ENCODE measurements at regions not wholly inside any gene's neighbourhood (a gene's known extent, or its start where the extent isn't known, plus 50 kb on each side); places are given as distances from the start of the nearest gene placed in this dataset.
"Not testable (repeated sequence)": the region's sequence is repeated elsewhere in the genome, so short reads cannot be mapped to it uniquely, and the experiment has no call there.

DNA sequence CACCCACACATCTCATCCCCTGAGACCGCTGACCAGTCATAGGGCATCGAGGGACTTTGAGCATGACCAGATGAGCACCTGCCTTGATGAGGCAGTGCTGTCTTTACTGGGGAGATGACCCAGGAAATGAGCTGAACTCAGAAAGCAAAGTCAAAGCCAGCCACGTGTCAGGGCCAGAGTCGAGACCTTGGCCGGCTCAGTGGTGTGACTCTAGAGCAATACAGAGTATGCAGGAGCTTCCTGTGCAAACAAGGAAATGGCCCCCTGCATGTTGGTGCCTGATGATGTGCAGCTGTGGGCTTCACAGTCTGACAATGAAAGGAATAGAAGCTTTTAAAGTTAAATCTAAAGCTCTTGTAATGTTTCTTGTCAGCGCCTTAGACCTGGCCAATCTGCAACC, 332.9 kb downstream of the PCNX1 start:
- ATAC-seq (no peak), DNase-seq (no peak)

DNA sequence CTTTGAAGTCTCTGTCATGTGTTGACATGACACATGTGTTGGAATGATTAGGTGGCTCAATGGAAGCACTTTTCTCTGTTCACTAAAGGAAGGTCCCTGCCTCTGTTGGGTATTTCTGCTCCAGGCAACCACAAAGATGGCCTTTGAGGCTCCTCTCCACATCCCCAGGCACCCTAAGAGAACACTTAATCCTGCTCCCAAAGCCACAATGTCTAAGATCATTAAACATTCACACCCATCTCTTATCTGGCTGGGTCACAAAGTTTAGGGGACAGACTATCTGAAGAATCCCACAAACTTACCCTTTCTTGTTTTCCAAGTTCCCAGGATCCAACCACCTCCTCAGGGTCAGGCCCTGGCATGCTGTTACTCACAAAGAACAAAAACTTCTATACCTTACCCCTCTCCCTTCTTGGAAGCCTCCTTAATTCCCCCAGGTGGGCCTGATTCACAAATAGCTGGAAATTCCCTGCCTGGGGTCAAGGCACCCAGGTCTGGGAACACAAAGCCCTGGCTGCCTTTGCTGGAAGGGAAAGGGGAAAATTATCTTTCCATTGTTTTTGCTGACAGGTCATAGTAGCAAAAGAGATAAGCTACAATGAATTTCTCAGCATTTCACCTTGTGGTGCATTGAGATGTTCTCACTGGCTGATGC, 333.7 kb downstream of the PCNX1 start:
- ATAC-seq (no peak), DNase-seq (no peak)

DNA sequence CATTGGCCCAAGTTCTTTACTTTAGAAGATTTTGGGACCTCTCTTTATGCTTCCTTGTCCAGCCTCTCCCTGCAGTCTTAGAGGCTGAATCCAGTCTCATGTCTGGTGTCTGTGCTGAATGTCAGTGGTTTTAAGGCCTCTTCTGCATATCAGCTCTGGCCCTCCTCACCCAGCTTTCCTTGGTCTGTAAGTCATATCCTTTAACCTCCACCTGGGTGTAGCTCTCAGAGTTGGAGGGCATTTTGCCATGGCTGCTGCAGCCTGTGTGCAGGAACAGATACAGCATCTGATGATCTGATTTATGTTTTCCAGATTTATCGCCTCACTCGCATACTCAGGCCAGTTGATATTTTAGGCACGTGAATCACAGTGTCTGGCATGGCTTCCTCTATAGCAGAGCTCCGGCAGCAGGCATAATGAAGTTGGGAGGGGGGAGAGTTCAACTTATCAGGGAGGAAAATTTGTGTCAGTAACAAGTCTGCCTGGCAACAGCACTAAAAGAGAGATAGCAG, 335.0 kb downstream of the PCNX1 start:
- peak; percentile 51 for ATAC-seq

DNA sequence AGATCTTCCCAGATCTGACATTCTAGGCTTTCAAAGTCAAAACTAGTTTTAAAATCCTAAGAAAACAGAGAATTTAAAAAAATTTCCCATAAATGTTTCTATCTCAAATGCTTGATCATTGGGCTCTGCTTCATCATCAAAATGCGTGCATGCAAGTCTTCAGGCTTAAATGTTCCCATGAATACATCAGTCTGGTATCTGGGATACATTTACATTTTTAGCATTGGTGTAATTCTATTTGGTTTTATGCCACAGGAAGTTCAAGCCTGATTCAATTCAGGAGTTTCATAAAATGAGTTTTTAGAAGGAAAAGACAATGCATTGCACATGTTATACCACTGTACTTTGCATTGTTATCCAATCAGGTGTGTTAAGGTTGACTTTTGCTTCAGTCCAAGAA, 336.4 kb downstream of the PCNX1 start:
- ATAC-seq (no peak), DNase-seq (no peak)

More for the DNA sequence above, 335.0 kb downstream of the PCNX1 start:
- DNase-seq: no peak

DNA sequence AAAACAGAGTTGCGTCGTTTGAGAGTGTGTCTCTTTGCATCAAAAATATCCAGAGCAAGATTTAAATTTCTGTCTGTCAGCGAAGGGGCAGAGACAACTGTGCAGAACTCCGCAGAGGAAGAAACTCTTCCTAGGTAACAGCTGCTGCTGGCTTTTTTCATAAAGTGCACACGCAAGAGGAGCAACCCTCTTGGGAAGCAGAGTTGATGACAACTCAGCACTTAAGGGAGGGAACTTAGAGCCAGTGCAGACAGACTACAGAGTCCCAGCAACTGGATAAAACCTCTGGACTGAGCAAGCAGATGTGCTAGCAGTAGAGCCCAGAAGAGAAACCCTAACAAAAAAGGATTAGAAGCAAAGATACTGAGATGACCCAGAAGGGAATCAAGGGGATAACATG, 337.1 kb downstream of the PCNX1 start:
- DNase-seq (no peak), ATAC-seq (no peak)

DNA sequence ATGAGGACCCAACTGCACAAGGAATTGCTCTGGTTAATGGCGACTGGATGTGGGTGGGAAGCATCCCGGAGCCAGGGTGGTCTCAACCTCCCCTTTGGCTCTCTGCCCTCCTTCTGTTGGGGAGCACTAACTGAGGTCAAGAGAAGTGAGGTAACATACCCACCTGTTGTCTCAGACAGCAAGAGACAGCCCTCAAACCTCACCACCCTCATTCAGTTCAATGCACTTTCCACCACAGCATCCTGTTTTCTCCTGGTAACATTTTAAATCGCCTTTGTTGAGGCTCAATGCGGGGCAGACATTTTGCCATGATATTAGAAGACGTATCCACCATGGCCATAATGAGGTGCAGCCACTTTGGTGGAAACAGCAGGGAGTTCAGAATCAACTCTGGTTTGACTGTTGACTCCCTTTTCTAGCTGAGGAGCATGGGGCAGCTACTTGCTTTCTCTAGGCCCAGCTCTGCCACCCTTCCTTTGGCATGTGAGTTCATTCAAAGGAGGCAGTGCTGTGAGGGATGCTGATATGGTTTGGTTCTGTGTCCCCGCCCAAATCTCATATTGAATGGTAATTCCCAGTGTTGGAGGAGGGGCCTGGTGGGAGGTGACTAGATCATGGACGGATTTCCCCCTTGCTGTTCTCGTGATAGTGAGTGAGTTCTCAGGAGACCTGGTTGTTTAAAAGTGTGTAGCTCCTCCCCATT, 338.6 kb downstream of the PCNX1 start:
- ATAC-seq: peak; percentile 51
- peak; percentile 17 for DNase-seq

DNA sequence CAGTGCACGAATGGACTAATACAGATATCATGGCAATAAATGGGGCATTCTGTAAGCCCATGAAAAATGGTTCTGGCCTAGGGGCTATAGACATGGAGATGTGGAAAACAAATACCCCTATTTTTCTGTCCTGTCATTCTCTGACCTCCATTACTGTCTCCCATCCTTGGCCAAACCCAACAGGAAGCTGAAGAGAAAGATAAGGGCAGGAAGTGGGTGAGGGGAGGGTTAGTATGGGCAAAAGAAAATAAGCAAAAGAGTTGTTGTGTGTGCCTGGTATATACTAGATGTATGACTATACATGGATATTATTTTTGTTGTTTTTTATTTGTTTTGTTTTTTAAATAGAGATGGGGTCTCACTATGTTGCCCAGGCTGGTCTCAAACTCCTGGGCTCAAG, 339.3 kb downstream of the PCNX1 start:
- ATAC-seq (no peak), DNase-seq (no peak)

DNA sequence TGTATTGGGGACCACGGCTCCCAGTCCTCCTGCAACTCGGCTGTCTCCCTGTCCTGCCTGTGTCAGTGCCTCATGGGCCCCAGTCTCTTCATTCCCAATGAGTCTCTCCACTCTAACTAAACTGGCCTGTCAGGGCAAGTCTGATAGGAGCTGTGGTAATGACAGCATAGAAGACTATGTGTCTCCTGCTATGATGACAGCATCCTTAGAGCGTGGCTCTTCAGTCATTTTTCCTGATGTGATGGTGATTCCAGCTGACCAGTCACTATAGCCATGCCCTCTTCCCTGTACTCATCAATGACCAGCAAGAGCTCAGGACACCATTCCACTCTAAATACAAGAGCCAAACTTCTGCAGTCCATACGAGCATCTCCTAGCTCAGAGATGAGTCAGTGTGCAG, 339.8 kb downstream of the PCNX1 start:
- DNase-seq: no peak
- no peak for ATAC-seq

DNA sequence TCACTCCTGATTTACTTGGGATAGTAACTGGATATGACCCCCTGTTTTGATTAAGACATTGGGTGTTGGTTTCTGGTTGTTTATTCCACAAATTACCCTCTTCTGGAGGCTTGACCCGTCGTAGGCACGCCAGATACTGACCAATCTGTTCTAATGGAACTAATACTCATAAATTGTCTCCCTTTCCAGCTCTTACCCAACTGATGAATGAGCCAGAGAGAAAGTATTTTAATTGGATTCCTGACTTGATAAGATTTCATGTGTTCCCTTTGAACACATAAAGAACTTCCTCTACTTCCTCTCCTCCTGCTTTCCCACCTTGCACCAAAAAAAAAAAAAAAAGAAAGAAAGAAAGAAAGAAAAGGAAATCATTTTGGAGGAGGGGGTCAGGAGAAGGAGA, 340.9 kb downstream of the PCNX1 start:
- DNase-seq: no peak
- ATAC-seq: no peak

DNA sequence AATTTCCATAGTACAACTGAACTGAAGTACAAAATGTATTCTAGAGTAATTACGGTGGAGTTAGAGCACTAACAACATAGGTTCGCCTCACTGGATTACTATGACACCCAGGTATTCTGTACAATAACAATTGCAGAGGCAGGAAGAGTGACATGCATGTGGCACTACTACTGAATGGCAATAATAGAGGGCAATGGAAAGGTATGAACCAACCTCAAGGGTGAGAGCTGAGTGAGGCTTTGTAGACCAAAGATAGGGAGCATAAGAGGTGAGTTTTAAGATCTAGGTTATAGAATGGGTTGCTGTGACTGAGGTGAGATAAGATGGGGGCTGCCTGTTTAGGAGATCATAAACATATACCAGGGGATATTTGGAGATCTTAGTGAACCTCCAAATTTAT, 343.1 kb downstream of the PCNX1 start:
- DNase-seq (no peak), ATAC-seq (no peak)

DNA sequence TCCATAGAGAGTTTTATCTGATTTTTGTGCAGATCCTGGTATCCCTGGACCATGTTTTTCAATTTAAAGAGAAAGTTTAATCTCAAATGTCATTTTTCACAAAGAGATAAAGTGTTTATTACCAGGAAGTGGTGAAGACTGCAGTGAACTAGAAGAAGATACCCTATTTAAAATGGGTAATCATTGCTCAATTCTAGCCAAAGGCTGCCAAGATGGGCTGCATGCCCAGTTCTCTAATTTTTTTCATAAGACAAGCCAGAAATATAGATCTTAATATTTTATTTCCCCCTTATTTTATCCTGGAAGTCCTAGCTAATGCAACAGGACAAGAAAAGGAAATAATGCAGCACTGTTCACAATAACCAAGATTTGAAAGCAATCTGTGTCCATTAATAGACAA, 343.5 kb downstream of the PCNX1 start:
- ATAC-seq (no peak), DNase-seq (no peak)

DNA sequence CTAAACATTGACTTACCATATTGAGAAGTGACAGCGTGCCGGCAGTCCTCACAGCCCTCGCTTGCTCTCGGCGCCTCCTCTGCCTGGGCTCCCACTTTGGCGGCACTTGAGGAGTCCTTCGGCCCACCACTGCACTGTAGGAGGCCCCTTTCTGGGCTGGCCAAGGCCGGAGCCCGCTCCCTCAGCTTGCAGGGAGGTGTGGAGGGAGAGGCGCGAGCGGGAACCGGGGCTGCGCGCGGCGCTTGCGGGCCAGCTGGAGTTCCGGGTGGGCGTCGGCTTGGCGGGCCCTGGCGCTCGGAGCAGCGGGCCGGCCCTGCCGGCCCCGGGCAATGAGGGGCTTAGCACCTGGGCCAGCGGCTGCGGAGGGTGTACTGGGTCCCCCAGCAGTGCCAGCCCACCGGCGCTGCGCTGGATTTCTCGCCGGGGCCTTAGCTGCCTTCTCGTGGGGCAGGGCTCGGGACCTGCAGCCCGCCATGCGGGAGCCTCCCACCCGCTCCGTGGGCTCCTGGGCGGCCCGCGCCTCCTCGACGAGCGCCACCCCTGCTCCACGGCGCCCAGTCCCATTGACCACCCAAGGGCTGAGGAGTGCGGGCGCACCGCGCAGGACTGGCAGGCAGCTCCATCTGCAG, 346.9 kb downstream of the PCNX1 start:
- ATAC-seq, DNase-seq: not testable (repeated sequence)

DNA sequence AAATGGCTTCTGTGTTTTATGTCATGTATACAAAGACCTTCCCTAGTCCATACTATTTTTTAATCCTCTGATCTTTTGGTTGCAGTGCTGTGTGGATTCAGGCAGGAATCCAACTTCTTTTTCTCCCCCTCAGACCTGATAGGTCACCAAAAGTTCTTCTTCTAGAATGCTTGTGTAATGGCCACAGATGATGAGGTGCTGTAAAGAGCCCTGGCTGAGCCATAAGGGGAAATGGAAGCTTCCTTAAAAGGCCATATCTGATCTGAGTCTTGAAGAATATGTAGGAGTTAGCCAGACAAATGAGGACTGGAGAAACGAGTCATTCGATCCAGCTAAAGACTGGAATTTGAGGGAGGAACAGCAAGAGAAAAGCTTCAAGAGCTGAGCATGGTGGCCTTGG, 353.9 kb downstream of the PCNX1 start:
- DNase-seq (no peak), ATAC-seq (no peak)

DNA sequence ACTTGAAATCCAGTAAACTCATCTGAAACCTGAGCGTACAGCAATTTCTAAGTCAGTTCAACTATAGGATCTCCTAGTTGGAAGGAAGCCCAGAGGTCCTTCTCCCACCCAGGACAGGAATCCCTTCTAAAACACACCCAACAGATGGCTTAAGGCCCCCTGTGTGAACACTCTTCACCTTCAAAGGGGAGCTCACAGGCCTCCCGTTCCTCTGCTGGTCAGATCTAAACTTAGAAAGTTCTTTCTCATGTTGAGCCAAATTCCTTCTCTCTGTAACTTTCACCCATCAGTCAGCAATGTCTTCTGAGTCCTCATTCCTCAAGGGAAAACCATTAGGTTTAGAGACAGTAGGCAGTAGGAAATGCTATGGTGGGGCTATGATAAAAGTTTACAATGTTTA, 355.2 kb downstream of the PCNX1 start:
- ATAC-seq (no peak), DNase-seq (no peak)

DNA sequence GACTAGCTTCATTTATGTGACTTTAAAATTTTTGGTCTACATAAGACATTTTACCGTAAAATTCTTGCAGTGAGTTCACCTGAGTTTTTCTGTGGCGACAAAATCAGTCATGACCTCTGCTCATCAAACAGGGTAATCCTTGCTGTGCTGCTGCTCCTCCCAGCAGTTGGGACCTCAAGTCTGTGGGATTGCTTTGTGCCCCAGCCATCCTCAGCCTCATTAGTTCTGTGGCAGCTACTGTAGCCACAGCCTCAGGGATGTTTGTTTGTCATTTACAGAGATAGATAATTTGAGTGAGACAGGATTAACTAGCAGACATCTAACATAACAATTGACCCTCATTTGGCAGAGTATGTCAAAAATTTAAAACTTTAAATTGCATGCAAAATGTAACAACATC, 357.0 kb downstream of the PCNX1 start:
- DNase-seq: no peak
- ATAC-seq: no peak

DNA sequence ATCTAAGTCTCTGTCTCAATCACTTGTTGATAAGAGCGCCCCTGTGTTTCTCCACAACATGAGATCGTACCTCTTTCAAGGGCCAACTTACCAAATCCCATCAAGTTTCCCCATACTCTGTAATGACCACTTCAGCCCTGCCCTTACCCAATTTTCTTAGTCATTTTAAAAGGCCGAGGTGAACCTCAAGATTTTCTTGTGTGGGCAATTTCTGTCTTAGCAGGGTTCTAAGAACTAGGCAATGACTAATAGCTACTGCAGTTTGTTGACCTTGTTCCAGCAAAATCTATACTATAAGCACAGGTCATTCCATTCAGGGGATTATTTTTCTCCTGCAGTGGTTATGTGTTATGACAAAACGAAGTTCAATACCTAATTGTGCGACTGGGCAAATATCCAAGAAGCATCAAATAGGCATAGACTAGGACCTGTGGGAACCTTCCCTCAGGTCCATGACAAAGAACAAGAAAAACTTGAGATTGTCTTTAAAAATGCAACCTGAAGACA, 359.8 kb downstream of the PCNX1 start:
- peak; percentile 90 for ATAC-seq
- no peak for DNase-seq

DNA sequence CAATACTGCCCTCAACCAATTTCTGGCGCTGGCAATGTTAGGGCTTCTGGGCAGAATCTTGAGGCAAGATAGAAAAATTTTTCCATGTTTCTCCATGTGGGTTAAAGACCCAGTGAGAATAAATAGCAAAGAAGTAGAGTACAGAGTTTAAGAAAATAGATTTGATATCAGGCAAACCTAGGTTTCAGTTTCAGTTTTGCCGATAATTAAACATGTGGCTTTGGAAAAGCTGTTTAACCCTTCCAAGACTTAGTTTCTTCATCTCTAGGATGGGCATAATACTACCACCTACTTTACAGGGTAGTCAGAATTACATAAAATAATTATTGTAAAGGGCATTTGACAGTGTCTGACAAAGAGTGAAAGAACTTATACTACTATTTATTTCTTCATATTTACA, 360.4 kb downstream of the PCNX1 start:
- no peak for DNase-seq
- no peak for ATAC-seq

DNA sequence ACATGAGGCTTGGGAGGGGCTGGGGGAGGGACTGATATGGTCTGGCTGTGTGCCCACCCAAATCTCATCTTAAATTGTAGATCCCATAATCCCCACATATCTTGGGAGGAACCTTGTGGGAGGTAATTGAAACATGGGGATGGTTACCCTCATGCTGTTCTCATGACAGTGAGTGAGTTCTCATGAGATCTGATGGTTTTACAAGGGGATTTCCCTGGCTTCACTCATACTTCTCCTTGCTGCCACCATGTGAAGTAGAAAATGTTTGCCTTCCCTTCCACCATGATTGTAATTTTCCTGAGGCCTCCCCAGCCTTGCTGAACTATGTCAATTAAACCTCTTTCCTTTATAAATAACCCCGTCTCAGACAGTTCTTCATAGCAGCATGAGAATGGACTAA, 362.9 kb downstream of the PCNX1 start:
- DNase-seq (no peak), ATAC-seq (no peak)

DNA sequence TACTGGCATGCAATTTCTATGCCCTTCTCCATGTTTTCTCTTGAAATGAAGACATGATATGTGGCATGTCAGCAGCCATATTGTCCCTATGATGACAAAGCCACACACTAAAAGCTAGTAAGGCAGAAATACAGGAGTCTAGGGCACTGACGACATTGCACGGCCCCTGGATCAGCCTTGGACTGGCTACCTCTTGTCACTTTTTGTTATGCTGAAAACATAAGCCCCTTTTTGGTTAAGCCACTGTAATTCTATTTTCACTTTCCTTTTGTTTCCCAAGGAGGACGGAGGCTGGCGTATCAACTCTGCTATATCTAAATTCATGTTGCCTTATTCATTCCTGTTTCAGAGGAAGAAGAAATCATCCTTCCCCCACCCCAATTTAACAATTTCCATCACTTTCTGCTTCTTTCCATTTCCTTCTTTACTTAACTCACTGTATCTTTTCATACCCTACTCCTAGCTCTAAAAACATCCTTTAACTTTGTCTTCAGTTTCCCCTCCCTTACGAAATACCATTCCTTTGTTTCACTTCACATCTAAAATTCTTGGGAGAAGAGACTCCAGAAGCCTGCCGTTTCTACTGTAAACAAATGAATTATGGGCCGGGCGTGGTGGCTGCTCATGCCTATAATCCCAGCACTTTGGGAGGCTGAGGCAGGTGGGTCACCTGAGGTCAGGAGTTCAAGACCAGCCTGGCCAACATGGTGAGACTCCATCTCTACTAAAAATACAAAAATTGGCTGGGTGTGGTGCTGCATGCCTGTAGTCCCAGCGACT, 364.1 kb downstream of the PCNX1 start:
- ATAC-seq (no peak), DNase-seq (no peak)

DNA sequence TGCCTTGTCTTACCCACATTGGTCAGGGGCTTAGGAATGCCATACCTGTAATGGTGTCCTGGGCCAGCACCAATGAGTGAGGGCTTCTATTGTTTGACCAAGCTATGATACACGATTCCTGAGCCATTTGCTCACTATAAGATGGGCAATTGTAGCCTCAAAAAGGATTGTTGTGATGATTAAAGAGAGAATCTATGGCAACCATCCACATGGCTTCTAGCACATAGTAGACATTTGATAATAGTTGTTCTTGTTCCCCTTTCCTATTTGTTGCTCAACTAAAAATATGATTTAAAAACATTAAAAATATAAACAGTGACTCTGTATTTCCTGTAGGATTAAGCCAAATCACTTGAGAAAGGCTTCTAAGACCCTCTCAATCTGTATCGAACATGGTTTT, 366.1 kb downstream of the PCNX1 start:
- ATAC-seq: no peak
- DNase-seq: no peak

DNA sequence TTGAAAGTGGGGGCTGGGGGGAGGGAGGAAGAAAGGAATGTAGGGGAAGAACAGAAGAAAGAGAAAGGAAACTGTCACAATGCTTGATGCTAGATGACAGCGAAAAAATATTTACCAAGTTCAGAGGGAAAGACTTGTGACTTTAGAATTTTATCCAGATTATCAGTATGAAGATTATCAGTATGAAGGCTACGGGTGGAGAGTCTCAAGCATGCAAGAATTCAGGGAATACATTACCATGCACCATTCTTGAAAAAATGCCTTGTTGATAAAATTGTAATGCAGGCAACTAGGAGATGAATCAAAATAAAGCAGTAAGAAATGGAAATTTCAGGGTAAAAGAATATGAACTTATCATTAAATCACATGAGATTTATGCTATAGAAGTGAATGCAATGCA, 376.8 kb downstream of the PCNX1 start:
- ATAC-seq (no peak), DNase-seq (no peak)

DNA sequence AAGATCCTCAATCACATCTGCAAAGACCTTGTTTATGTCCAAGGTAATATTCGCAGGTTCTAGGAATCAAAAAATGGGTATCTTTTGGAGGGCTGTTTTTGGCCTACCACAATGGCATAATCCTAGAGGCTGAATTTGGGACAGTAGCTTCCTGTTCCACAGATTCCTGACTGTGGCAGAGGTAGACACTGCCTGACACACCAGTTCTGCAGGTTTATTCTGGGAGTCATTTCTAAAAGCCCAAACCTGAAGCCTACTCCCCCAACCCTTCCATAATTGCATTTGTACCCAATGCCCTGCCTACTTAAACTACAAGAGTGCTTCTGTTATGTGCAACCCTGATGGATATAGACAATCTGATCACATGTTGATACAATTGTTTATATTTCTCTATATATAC, 378.9 kb downstream of the PCNX1 start:
- DNase-seq: no peak
- ATAC-seq: no peak

DNA sequence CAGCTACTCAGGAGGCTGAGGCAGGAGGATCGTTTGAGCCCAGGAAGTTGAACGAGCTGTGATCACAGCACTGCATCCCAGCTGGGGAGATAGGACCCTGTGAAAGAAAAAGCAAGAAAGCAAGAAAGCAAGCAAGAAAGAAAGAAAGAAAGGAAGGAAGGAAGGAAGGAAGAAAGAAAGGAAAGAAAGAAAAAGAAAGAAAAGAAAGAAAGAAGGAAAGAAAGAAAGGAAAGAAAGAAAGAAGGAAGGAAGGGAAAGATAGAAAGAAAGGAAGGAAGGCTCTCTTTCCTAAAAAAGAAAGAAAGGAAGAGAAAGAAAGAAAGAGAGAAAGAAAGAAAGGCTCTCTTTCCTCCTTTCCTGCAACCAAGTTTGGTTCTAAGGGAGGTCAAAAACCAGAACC, 380.3 kb downstream of the PCNX1 start:
- no peak for ATAC-seq
- DNase-seq: no peak

All from stimulated activated naive CD8-positive, alpha-beta T cell treated with anti-CD3 and anti-CD28 coated beads, Interleukin-15, Interleukin-2, amounts not matched to agents 100 U/mL and 50 U/mL, for 24 hours (primary cell).